ENCODE measurements at regions not wholly inside any gene's neighbourhood (a gene's known extent, or its start where the extent isn't known, plus 50 kb on each side); places are given as distances from the start of the nearest gene placed in this dataset.
A peak's percentile ranks its signal among the peaks of the same experiment; 100 is the strongest.

- DNase-seq, result peak; percentile 64
Observed at GRCh38 chr10:4131407-4132215, 346.6 kb upstream of the KLF6 start.

- DNase-seq, result no peak
Observed at GRCh38 chr10:4130685-4131084, 345.7 kb upstream of the KLF6 start.

GRCh38 chr10:4129866-4130477, 345.0 kb upstream of the KLF6 start:
- no peak for DNase-seq

GRCh38 chr10:4127518-4128315, 342.7 kb upstream of the KLF6 start:
- no peak for DNase-seq

- DNase-seq, result no peak
Observed at GRCh38 chr10:4125776-4126175, 340.8 kb upstream of the KLF6 start.

GRCh38 chr10:4121502-4122380, 336.7 kb upstream of the KLF6 start:
- DNase-seq, result no peak

GRCh38 chr10:4120096-4120853, 335.3 kb upstream of the KLF6 start:
- no peak for DNase-seq

GRCh38 chr10:4119107-4119506, 334.1 kb upstream of the KLF6 start:
- no peak for DNase-seq

GRCh38 chr10:4117604-4118003, 332.6 kb upstream of the KLF6 start:
- no peak for DNase-seq

- DNase-seq, result no peak
Observed at GRCh38 chr10:4111643-4112042, 326.6 kb upstream of the KLF6 start.

GRCh38 chr10:4109469-4109868, 324.5 kb upstream of the KLF6 start:
- no peak for DNase-seq

- no peak for DNase-seq
Observed at GRCh38 chr10:4108693-4109092, 323.7 kb upstream of the KLF6 start.

- DNase-seq, result no peak
Observed at GRCh38 chr10:4107285-4107851, 322.4 kb upstream of the KLF6 start.

GRCh38 chr10:4103603-4104002, 318.6 kb upstream of the KLF6 start:
- no peak for DNase-seq

- DNase-seq, result no peak
Observed at GRCh38 chr10:4102802-4103344, 317.9 kb upstream of the KLF6 start.

GRCh38 chr10:4101918-4102654, 317.1 kb upstream of the KLF6 start:
- no peak for DNase-seq

- DNase-seq, result no peak
Observed at GRCh38 chr10:4100380-4100779, 315.4 kb upstream of the KLF6 start.

GRCh38 chr10:4099202-4099601, 314.2 kb upstream of the KLF6 start:
- no peak for DNase-seq

- no peak for DNase-seq
Observed at GRCh38 chr10:4095166-4095917, 310.3 kb upstream of the KLF6 start.

- no peak for DNase-seq
Observed at GRCh38 chr10:4094751-4095150, 309.7 kb upstream of the KLF6 start.
